Gastrocnemius medialis (tissue), 4 donors: ENCODE measurements at regions not wholly inside any gene's neighbourhood (a gene's known extent, or its start where the extent isn't known, plus 50 kb on each side); places are given as distances from the start of the nearest gene placed in this dataset.

Source experiments
- POLR2A ChIP-seq, 2 donors: fragments of 450-650 bp; IDR thresholded peaks; one replicate each; pipeline ENCODE4 v1.6.1; 2017; ENCODE audit warnings: antibody characterized with exemption in 2 of 2, mild to moderate bottlenecking in 2 of 2, moderate library complexity in 2 of 2
- TF ChIP-seq, protein P1 (sequence below), 5 experiments: fragments of 450-650 bp in 3 of 5; fragments of 200-600 bp in 2 of 5; sonication (generic) in 2 of 5; IDR thresholded peaks in 4 of 5; conservative IDR thresholded peaks in 1 of 5; 1 replicate in 4 of 5; 2 replicates in 1 of 5; pipeline ENCODE4 v1.5.1; 2016 to 2019; ENCODE audit warnings: antibody characterized with exemption in 5 of 5, mild to moderate bottlenecking in 3 of 5, moderate library complexity in 3 of 5

GRCh38 chr12:60174941-60175340 lies 579.1 kb downstream of the SLC16A7 start:
- TF ChIP-seq, protein P1, sequence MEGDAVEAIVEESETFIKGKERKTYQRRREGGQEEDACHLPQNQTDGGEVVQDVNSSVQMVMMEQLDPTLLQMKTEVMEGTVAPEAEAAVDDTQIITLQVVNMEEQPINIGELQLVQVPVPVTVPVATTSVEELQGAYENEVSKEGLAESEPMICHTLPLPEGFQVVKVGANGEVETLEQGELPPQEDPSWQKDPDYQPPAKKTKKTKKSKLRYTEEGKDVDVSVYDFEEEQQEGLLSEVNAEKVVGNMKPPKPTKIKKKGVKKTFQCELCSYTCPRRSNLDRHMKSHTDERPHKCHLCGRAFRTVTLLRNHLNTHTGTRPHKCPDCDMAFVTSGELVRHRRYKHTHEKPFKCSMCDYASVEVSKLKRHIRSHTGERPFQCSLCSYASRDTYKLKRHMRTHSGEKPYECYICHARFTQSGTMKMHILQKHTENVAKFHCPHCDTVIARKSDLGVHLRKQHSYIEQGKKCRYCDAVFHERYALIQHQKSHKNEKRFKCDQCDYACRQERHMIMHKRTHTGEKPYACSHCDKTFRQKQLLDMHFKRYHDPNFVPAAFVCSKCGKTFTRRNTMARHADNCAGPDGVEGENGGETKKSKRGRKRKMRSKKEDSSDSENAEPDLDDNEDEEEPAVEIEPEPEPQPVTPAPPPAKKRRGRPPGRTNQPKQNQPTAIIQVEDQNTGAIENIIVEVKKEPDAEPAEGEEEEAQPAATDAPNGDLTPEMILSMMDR (IDR thresholded peaks at IDR 0.05 in 4 of 5, conservative IDR thresholded peaks at IDR 0.05 in 1 of 5) = no peak
- no peak for TF ChIP-seq POLR2A (IDR thresholded peaks at IDR 0.05)
